NCI-H446 (cell line): ENCODE measurements at regions not wholly inside any gene's neighbourhood (a gene's known extent, or its start where the extent isn't known, plus 50 kb on each side); places are given as distances from the start of the nearest gene placed in this dataset.
"Not testable (repeated sequence)": the region's sequence is repeated elsewhere in the genome, so short reads cannot be mapped to it uniquely, and the experiment has no call there.

Experiments
- DNase-seq, 2 experiments: peaks; one replicate each; lab custom pipeline; 2025; lab: John Stamatoyannopoulos, UW

GRCh38 chr1:111063595-111063994, 76.3 kb downstream of the DRAM2 start:
- DNase-seq: no peak

DNA sequence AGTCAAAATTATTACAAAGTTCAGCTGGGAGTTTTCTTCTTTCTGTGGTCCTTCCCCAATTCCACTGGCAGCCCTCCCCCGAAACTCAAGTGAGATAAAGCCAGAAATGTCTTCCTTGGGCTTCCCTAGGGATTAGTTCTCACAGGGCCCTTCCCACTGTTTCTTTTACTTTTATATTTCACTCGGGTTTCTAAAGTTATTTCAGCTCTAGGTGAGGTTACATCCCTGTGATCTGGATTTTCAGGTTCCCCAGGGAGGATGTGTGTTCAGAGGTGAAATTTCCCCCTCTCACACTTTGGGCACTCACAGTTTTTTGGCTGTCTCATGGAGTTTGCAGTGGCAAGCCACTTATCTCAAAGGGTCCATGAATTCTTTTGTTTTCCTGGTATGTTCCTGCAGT, 77.3 kb downstream of the DRAM2 start:
- DNase-seq: no peak

- no peak for DNase-seq
Observed at GRCh38 chr1:111062081-111062480, 77.8 kb downstream of the DRAM2 start.

DNA sequence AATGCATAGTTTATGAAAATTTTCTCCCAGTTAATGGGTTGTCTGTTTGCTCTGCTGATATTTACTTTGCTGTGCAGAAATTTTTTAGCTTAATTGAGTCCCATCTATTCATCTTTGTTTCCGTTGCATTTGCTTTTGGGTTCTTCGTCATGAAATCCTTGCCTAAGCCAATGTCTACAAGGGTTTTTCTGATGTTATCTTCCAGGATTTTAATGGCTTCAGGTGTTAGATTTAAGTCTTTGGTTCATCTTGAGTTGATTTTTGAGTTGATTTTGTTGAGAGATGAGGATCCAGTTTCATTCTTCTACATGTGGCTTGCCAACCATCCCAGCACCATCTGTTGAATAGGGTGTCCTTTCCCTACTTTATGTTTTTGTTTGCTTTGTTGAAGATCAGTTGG, 85.2 kb downstream of the DRAM2 start:
- no peak for DNase-seq

GRCh38 chr1:111052246-111052645, 87.6 kb downstream of the DRAM2 start:
- no peak for DNase-seq

GRCh38 chr1:111048253-111048652, 84.5 kb upstream of the LRIF1 start:
- DNase-seq: not testable (repeated sequence)

GRCh38 chr1:111045033-111045722, 81.5 kb upstream of the LRIF1 start:
- DNase-seq: peak in 1 of 2 experiments; percentile 12

GRCh38 chr1:111032295-111032897, 68.7 kb upstream of the LRIF1 start:
- peak; percentile 6 to 61 for DNase-seq

DNA sequence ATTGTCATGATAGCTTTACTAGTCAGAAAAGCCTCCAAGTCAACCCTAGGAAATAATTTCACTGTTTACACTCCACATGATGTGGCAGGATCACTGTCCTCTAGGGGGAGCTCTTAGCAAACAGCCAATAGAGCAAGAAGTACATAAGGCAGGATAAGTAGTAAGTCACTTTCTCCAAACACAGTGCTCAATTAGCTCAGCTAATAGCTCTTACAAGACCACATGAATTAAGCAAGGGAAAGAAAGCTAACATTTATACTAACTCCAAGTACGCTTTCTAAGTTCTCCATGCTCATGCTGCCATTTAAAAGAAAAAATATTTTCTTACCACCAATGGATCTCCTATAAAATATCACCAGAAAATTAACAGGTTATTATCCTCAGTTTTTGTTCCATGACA, 66.9 kb upstream of the LRIF1 start:
- DNase-seq: peak; percentile 49 to 72

- no peak for DNase-seq
Observed at GRCh38 chr1:111025109-111025508, 61.4 kb upstream of the LRIF1 start.

- no peak for DNase-seq
Observed at GRCh38 chr1:111015222-111015621, 51.5 kb upstream of the LRIF1 start.
